ENCODE measurements at regions not wholly inside any gene's neighbourhood (a gene's known extent, or its start where the extent isn't known, plus 50 kb on each side); places are given as distances from the start of the nearest gene placed in this dataset.

DNA sequence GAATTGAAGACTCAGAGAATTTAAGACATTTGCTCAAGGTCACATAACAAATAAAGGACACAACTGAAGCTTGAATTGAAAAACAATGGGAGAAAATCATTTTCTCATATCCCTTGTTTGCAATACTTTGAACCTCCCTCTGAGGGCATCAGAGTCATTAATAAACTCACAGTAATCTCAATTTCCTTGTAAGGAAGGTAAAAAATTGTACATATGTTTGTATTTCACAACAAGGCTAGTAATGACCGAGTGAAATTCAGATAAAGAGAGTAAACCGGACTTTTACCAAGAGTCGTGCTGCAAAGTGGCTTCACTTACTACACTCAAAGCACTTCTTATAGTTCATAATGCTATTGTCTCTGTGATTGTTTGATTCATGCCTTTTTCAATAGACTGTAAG is 665.0 kb downstream of the NR2F1-AS1 start:
- Histone ChIP-seq H3K4me2 (ENCODE audit: low read depth, low read length, poor library complexity, severe bottlenecking) (no peak overlapping the region), H3K9me2 (replicated peaks; ENCODE audit: low read depth, low read length) (no peaks in the 10 kb centered on the region), H3K27me3 (ENCODE audit: insufficient read depth, low read length, poor library complexity, severe bottlenecking) (no peaks in the 10 kb centered on the region), H3K79me2 (ENCODE audit: insufficient read depth, low read length) (no peaks in the 10 kb centered on the region), H3K36me3 (ENCODE audit: insufficient read depth, low read length) (no peaks in the 10 kb centered on the region), H3K9ac (ENCODE audit: low read depth, low read length, poor library complexity, severe bottlenecking) (no peak overlapping the region), H3F3A (ENCODE audit: low read depth) (no peaks in the 10 kb centered on the region), H3K4me3 (ENCODE audit: low read length, poor library complexity, severe bottlenecking) (no peak overlapping the region), H4K20me1 (ENCODE audit: insufficient read depth, low read length, poor library complexity, severe bottlenecking) (no peaks in the 10 kb centered on the region), H3K4me1 (ENCODE audit: insufficient read depth, low read length, poor library complexity, severe bottlenecking) (no peaks in the 10 kb centered on the region), H3K9me3 (ENCODE audit: insufficient read depth, low read depth, low read length) (no peaks in the 10 kb centered on the region), H2AFZ (ENCODE audit: low read length) (no peak overlapping the region)
- TF ChIP-seq, protein P1, sequence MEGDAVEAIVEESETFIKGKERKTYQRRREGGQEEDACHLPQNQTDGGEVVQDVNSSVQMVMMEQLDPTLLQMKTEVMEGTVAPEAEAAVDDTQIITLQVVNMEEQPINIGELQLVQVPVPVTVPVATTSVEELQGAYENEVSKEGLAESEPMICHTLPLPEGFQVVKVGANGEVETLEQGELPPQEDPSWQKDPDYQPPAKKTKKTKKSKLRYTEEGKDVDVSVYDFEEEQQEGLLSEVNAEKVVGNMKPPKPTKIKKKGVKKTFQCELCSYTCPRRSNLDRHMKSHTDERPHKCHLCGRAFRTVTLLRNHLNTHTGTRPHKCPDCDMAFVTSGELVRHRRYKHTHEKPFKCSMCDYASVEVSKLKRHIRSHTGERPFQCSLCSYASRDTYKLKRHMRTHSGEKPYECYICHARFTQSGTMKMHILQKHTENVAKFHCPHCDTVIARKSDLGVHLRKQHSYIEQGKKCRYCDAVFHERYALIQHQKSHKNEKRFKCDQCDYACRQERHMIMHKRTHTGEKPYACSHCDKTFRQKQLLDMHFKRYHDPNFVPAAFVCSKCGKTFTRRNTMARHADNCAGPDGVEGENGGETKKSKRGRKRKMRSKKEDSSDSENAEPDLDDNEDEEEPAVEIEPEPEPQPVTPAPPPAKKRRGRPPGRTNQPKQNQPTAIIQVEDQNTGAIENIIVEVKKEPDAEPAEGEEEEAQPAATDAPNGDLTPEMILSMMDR (conservative IDR thresholded peaks at IDR 0.05; ENCODE audit: low read length): no peak
- TF ChIP-seq EZH2phosphoT487 (IDR thresholded peaks at IDR 0.05; ENCODE audit: borderline replicate concordance): no peak

DNA sequence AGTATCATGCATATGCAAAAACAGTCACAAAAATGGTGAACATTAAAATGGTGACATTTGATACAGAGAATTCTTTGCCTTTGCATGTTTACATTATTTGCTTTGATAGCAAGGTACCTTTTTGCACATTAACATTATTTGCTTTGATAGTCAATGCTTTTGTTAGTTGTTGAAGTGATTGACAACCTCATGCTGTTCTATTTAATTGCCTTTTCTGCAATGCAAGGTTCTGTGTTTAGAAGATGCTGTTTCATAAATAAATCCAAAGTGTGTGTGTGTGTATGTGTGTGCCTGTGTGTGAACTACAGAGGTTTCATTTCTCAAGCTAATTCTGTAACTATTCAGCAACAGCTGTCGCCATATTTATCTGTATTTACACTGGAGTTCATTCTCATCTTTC is 668.7 kb downstream of the NR2F1-AS1 start:
- Histone ChIP-seq H3K79me2 (ENCODE audit: insufficient read depth, low read length) (no peaks in the 10 kb centered on the region), H3K4me1 (ENCODE audit: insufficient read depth, low read length, poor library complexity, severe bottlenecking) (no peaks in the 10 kb centered on the region), H3K4me3 (ENCODE audit: low read length, poor library complexity, severe bottlenecking) (no peak overlapping the region), H3K9me3 (ENCODE audit: insufficient read depth, low read depth, low read length) (no peaks in the 10 kb centered on the region), H3K9me2 (replicated peaks; ENCODE audit: low read depth, low read length) (no peaks in the 10 kb centered on the region), H3F3A (ENCODE audit: low read depth) (no peaks in the 10 kb centered on the region), H3K27me3 (ENCODE audit: insufficient read depth, low read length, poor library complexity, severe bottlenecking) (no peaks in the 10 kb centered on the region), H3K9ac (ENCODE audit: low read depth, low read length, poor library complexity, severe bottlenecking) (no peak overlapping the region), H3K4me2 (ENCODE audit: low read depth, low read length, poor library complexity, severe bottlenecking) (no peak overlapping the region), H3K36me3 (ENCODE audit: insufficient read depth, low read length) (no peaks in the 10 kb centered on the region), H2AFZ (ENCODE audit: low read length) (no peak overlapping the region), H4K20me1 (ENCODE audit: insufficient read depth, low read length, poor library complexity, severe bottlenecking) (no peaks in the 10 kb centered on the region)
- TF ChIP-seq, protein P1 (conservative IDR thresholded peaks at IDR 0.05; ENCODE audit: low read length): no peak
- TF ChIP-seq EZH2phosphoT487 (IDR thresholded peaks at IDR 0.05; ENCODE audit: borderline replicate concordance): no peak

DNA sequence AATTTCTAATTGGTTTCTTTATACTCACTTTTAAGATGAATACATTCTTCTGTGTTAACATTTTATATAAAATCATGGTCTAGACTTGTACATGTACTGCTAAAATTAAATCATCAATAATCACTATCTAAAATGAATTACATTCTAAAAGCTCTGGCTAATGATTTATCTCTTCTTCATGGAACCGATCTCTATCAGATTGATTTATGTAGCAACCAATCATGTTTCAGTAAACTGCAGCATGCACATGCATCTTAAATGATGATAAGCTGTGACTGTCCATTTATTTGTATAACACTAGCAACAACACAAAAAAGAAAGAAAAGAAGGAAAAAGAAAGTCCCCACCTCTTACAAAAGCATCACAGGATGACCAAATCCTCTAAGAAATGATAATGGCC is 669.2 kb downstream of the NR2F1-AS1 start:
- H3K36me3 ChIP-seq (ENCODE audit: insufficient read depth, low read length): no peaks in the 10 kb centered on the region
- H2AFZ ChIP-seq (ENCODE audit: low read length): no peak overlapping the region
- no peaks in the 10 kb centered on the region for H4K20me1 ChIP-seq (ENCODE audit: insufficient read depth, low read length, poor library complexity, severe bottlenecking)
- H3K9ac ChIP-seq (ENCODE audit: low read depth, low read length, poor library complexity, severe bottlenecking): no peak overlapping the region
- H3K9me3 ChIP-seq (ENCODE audit: insufficient read depth, low read depth, low read length): no peaks in the 10 kb centered on the region
- H3K79me2 ChIP-seq (ENCODE audit: insufficient read depth, low read length): no peaks in the 10 kb centered on the region
- H3K4me1 ChIP-seq (ENCODE audit: insufficient read depth, low read length, poor library complexity, severe bottlenecking): no peaks in the 10 kb centered on the region
- no peaks in the 10 kb centered on the region for H3K27me3 ChIP-seq (ENCODE audit: insufficient read depth, low read length, poor library complexity, severe bottlenecking)
- no peak overlapping the region for H3K4me3 ChIP-seq (ENCODE audit: low read length, poor library complexity, severe bottlenecking)
- TF ChIP-seq, protein P1 (conservative IDR thresholded peaks at IDR 0.05; ENCODE audit: low read length): no peak
- TF ChIP-seq EZH2phosphoT487 (IDR thresholded peaks at IDR 0.05; ENCODE audit: borderline replicate concordance): no peak
- no peak overlapping the region for H3K4me2 ChIP-seq (ENCODE audit: low read depth, low read length, poor library complexity, severe bottlenecking)
- no peaks in the 10 kb centered on the region for H3K9me2 ChIP-seq (replicated peaks; ENCODE audit: low read depth, low read length)
- no peaks in the 10 kb centered on the region for H3F3A ChIP-seq (ENCODE audit: low read depth)

All from Loucy (cell line).